PC-3 (cell line): ENCODE measurements at regions not wholly inside any gene's neighbourhood (a gene's known extent, or its start where the extent isn't known, plus 50 kb on each side); places are given as distances from the start of the nearest gene placed in this dataset.
A peak's percentile ranks its signal among the peaks of the same experiment; 100 is the strongest.

ENCODE experiments used
- ATAC-seq: fragments of 200-7000 bp; cut with Tn5 transposase; 2 replicates; pipeline ENCODE4 v1.9.1; 2020; ENCODE audit warnings: mild to moderate bottlenecking, moderate library complexity
- BruUV-seq: library from RNA; stranded (reverse); fragments of 400-500 nt; replicated peaks from 2 replicates; lab custom pipeline; 2021; lab: Mats Ljungman, UMichigan
- CTCF ChIA-PET: fragments of 300-600 bp; sonication (Branson Sonifier 250); formaldehyde crosslinking; loops from one replicate; lab custom pipeline; 2022; ENCODE audit warnings: antibody characterized with exemption; lab: Charles Lee
- POLR2A ChIA-PET: fragments of 300-600 bp; sonication (Branson Sonifier 250); formaldehyde crosslinking; loops from one replicate; lab custom pipeline; 2022; ENCODE audit warnings: antibody characterized with exemption; ENCODE audit not compliant: unreplicated experiment; lab: Charles Lee
- DNase-seq: peaks from one replicate; pipeline ENCODE4 v3.0.0-alpha.2; 2015
- H2AFZ ChIP-seq: fragments of 300-600 bp; sonication (generic); 2 replicates; pipeline ENCODE4 v1.6.0; 2016; ENCODE audit warnings: antibody characterized with exemption, low read length
- H3F3A ChIP-seq: fragments of 300-600 bp; sonication (generic); one replicate; pipeline ENCODE4 v1.6.0; 2017; ENCODE audit warnings: antibody characterized with exemption, low read length, control low read depth, mild to moderate bottlenecking; ENCODE audit not compliant: unreplicated experiment
- H3K27ac ChIP-seq: fragments of 300-600 bp; sonication (generic); 2 replicates; pipeline ENCODE4 v1.5.1; 2016; ENCODE audit warnings: mild to moderate bottlenecking, low read length
- H3K27me3 ChIP-seq: fragments of 300-600 bp; sonication (generic); 2 replicates; pipeline ENCODE4 v1.6.1; 2016; ENCODE audit warnings: low read length, mixed read lengths
- H3K36me3 ChIP-seq: fragments of 300-600 bp; sonication (generic); 2 replicates; pipeline ENCODE4 v1.6.1; 2016; ENCODE audit warnings: low read depth, mixed run types, low read length, mixed read lengths
- H3K4me1 ChIP-seq: fragments of 300-600 bp; sonication (generic); 2 replicates; pipeline ENCODE4 v1.5.1; 2016; ENCODE audit warnings: low read length; ENCODE audit not compliant: insufficient read depth
- H3K4me2 ChIP-seq: fragments of 300-600 bp; sonication (generic); 2 replicates; pipeline ENCODE4 v1.6.0; 2016; ENCODE audit warnings: low read length
- H3K4me3 ChIP-seq: fragments of 300-600 bp; sonication (generic); 2 replicates; pipeline ENCODE4 v1.5.1; 2016; ENCODE audit warnings: mild to moderate bottlenecking, low read length, mixed read lengths
- H3K79me2 ChIP-seq: fragments of 300-600 bp; sonication (generic); 2 replicates; pipeline ENCODE4 v1.6.1; 2017; ENCODE audit warnings: low read length, mixed read lengths
- H3K9ac ChIP-seq: fragments of 300-600 bp; sonication (generic); 2 replicates; pipeline ENCODE4 v1.6.0; 2016; ENCODE audit warnings: mild to moderate bottlenecking, low read length
- H3K9me2 ChIP-seq: fragments of 300-600 bp; sonication (generic); replicated peaks from 2 replicates; pipeline ENCODE4 v1.6.1; 2016; ENCODE audit warnings: mixed run types, low read length, mixed read lengths
- H3K9me3 ChIP-seq: fragments of 300-600 bp; sonication (generic); 2 replicates; pipeline ENCODE4 v1.6.1; 2016; ENCODE audit warnings: low read length, mixed read lengths
- H4K20me1 ChIP-seq: fragments of 300-600 bp; sonication (generic); 2 replicates; pipeline ENCODE4 v1.6.1; 2016; ENCODE audit warnings: low read length, mixed read lengths
- CTCF ChIP-seq: fragments of 300-600 bp; sonication (generic); conservative IDR thresholded peaks from 2 replicates; pipeline ENCODE4 v1.5.1; 2017; ENCODE audit warnings: antibody characterized with exemption, low read depth, mild to moderate bottlenecking, low read length
- EZH2 ChIP-seq: fragments of 300-600 bp; sonication (generic); IDR thresholded peaks from one replicate; pipeline ENCODE4 v1.6.1; 2017; ENCODE audit warnings: antibody characterized with exemption, mild to moderate bottlenecking, low read length; ENCODE audit not compliant: unreplicated experiment
- EZH2phosphoT487 ChIP-seq: fragments of 300-600 bp; sonication (generic); IDR thresholded peaks from 2 replicates; pipeline ENCODE4 v1.6.1; 2018; ENCODE audit warnings: mild to moderate bottlenecking, antibody characterized with exemption, low read length, borderline replicate concordance
- intact Hi-C: fragments of 100-400 bp; cut with micrococcal nuclease; formaldehyde crosslinking; loops from 2 replicates; pipeline ENCODE4 v1.9.0; 2023

- POLR2A ChIA-PET = no interaction called here
- peak overlapping the region; percentile 50; the same call in 1 of the 2 replicates for H2AFZ ChIP-seq
- H3K9ac ChIP-seq = no peak overlapping the region
- DNase-seq (no peak), ATAC-seq (no peak)
- H4K20me1 ChIP-seq = no peaks in the 10 kb centered on the region
- no peaks in the 10 kb centered on the region for H3K9me3 ChIP-seq
- intact Hi-C loops = no loop called here
- no peak overlapping the region for H3K27ac ChIP-seq
- peaks cover 5% of the 10 kb centered on the region; the same call in 1 of the 2 replicates for H3K4me1 ChIP-seq
- BruUV-seq = no TSS peak
- H3K9me2 ChIP-seq = no peaks in the 10 kb centered on the region
- TF ChIP-seq CTCF (no peak), EZH2 (no peak), EZH2phosphoT487 (no peak)
- H3K36me3 ChIP-seq = no peaks in the 10 kb centered on the region
- no peaks in the 10 kb centered on the region for H3K79me2 ChIP-seq
- no peak overlapping the region for H3K4me3 ChIP-seq
- H3K27me3 ChIP-seq = peaks cover 4% of the 10 kb centered on the region; the same call in 1 of the 2 replicates
- no peaks in the 10 kb centered on the region for H3F3A ChIP-seq
- CTCF ChIA-PET = no interaction called here
- no peak overlapping the region for H3K4me2 ChIP-seq
Measured at GRCh38 chr2:107062599-107063220, 176.7 kb upstream of the ST6GAL2 start.

GRCh38 chr2:107063228-107063627 is 177.3 kb upstream of the ST6GAL2 start:
- ChIA-PET CTCF (no interaction called here), POLR2A (no interaction called here)
- H3K4me1 ChIP-seq = peaks cover 5% of the 10 kb centered on the region; the same call in 1 of the 2 replicates
- H3K4me2 ChIP-seq = no peak overlapping the region
- H3K4me3 ChIP-seq = no peak overlapping the region
- TF ChIP-seq EZH2phosphoT487 = no peak
- no peak for TF ChIP-seq CTCF
- no peak for TF ChIP-seq EZH2
- no peaks in the 10 kb centered on the region for H3F3A ChIP-seq
- no TSS peak for BruUV-seq
- H3K36me3 ChIP-seq = no peaks in the 10 kb centered on the region
- ATAC-seq (no peak), DNase-seq (no peak)
- H3K27ac ChIP-seq = no peak overlapping the region
- no peaks in the 10 kb centered on the region for H3K79me2 ChIP-seq
- H4K20me1 ChIP-seq = no peaks in the 10 kb centered on the region
- no peaks in the 10 kb centered on the region for H3K9me3 ChIP-seq
- H3K9me2 ChIP-seq = no peaks in the 10 kb centered on the region
- peaks cover 4% of the 10 kb centered on the region; the same call in 1 of the 2 replicates for H3K27me3 ChIP-seq
- intact Hi-C loops = no loop called here
- no peak overlapping the region for H3K9ac ChIP-seq
- H2AFZ ChIP-seq = no peak overlapping the region

- no peak overlapping the region for H3K27ac ChIP-seq
- no peaks in the 10 kb centered on the region for H3K9me3 ChIP-seq
- H3K4me1 ChIP-seq = peaks cover 5% of the 10 kb centered on the region; the same call in 1 of the 2 replicates
- peaks cover 4% of the 10 kb centered on the region; the same call in 1 of the 2 replicates for H3K27me3 ChIP-seq
- no peaks in the 10 kb centered on the region for H3K79me2 ChIP-seq
- no peaks in the 10 kb centered on the region for H3K36me3 ChIP-seq
- ChIA-PET CTCF (no interaction called here), POLR2A (interaction anchor here (0.6 kb wide), 1 partner anchor 37 kb away, joined by 4 read pairs; no protein-coding TSS in a partner anchor)
- ATAC-seq = no peak
- no peaks in the 10 kb centered on the region for H3K9me2 ChIP-seq
- DNase-seq = no peak
- no peak overlapping the region for H3K4me3 ChIP-seq
- intact Hi-C loops = no loop called here
- H2AFZ ChIP-seq = no peak overlapping the region
- no peaks in the 10 kb centered on the region for H3F3A ChIP-seq
- no TSS peak for BruUV-seq
- no peaks in the 10 kb centered on the region for H4K20me1 ChIP-seq
- H3K9ac ChIP-seq = no peak overlapping the region
- TF ChIP-seq CTCF (no peak), EZH2 (no peak), EZH2phosphoT487 (no peak)
- no peak overlapping the region for H3K4me2 ChIP-seq
Measured at GRCh38 chr2:107064750-107065149, 178.8 kb upstream of the ST6GAL2 start.
